ENCODE measurements at regions not wholly inside any gene's neighbourhood (a gene's known extent, or its start where the extent isn't known, plus 50 kb on each side); places are given as distances from the start of the nearest gene placed in this dataset.

DNA sequence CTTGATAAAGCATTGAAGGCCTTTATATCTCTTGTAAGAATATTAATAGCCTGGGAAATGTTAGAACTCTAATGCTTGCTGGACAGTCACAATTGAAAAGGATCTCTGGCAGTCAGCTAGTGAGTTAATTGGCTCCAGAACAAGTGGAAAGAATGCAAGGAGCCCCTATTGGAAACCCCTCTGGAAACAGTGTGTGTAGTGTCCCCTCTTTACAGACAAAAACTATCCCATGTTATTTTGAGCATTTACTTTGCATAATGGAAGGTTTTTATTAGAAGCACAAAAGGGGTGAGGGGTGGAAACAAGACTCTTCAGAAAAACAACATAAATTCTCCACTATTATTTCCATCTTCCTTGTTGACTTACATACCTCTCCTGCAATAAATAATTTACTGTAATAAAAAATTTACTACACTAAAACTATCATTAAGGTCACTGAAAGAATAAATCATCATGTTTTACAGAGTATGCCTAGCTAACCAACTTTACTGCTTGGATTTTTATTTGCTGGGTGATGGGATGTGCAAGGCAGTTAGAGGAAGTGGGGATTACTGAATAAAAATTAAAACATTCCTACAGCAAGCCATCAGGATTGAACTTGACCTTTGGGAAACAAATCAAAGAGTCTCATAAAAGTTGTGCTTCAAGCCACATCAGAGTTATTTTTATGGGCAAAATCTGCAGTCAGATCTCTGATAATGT lies 610.4 kb downstream of the TBC1D4 start:
- DNase-seq (ENCODE audit: low read depth, low spot score): no peak

DNA sequence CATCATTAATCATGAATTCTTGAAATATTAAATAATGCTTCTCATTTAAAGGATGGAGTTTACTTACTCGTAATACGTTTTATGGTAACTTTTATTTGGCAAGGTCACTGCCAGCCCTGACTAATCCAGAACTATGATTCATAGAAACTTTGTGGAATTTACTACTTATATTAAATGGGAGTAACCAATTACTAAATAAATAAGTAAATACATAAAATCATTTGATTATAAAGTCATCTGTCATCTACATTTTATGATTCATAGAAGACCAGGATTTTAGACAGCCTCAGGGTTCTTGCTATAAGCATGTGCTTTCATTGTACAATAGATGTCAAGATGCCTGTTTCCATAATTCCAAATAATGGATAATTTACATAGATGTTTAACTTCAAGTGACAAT lies 611.1 kb downstream of the TBC1D4 start:
- DNase-seq (ENCODE audit: low read depth, low spot score): no peak

DNA sequence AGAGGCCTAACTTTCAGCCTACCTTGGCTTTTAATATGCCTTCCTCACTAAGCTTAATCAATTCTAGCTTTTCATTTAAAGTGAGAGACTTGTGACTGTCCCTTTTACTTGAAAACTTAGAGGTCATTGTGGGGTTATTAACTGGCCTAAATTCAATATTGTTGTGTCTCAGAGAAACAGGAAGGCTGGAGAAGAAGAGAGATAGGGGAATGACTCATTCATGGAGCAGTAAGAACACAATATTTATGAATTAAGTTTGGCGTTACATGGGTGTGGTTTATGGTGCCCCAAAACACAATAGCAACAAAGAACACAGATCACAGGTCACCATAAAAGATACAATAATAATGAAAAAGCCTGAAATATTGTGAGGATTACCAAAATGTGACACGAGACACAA lies 612.1 kb downstream of the TBC1D4 start:
- DNase-seq (ENCODE audit: low read depth, low spot score): no peak

DNA sequence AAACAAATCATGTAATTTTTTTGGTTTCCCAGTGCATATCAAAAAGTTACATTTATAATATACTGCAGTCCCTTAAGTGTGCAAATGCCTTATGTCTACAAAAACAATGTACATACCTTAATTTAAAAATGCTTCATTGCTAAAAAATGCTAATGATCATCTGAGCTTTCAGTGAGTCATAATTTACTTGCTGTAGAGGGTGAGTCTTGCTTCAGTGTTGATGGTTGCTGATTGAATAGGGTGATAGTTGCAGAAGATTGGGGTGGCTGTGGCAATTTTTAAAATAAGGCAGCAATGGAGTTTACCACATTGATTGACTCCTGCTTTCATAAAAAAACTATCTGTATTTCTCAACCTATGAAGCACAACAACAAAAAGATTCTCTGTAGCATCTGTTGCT lies 613.9 kb downstream of the TBC1D4 start:
- DNase-seq (ENCODE audit: low read depth, low spot score): no peak

DNA sequence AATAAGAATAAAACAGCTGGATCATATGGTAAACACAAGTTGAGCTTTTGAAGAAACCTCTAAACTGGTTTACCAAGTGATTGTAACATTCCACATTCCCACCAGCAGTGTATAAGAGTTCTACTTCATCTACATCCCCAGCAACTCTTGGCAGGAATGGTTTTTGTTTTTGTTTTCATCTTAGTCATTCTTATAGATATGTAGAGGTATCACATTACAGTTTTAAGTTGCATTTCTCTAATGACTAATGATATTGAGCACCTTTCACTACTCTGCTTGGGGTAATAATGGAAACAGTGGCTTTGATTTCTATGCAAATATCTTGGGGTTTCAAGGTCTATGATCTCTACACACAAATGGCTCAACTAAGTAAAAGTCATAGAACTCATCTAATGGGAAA lies 614.5 kb downstream of the TBC1D4 start:
- DNase-seq (ENCODE audit: low read depth, low spot score): no peak

DNA sequence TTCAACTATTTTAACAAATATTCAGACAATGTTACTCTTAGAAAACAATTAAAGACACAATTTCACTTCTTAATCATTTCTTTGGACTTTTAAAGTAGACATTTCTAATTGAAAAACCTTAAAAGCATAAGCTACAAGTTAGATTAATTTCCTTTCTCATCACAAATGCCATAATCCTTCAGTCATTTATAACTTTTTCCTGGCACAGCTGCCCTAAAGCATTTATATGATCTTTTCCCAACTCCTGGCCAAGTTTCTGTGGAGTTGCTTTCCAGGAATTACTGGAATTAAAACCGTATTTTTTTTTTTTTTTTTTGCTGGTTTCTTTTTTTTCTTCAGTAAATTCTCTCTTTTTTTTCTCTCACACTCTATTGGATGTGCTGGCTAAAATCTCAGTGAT lies 615.9 kb downstream of the TBC1D4 start:
- DNase-seq (ENCODE audit: low read depth, low spot score): no peak

DNA sequence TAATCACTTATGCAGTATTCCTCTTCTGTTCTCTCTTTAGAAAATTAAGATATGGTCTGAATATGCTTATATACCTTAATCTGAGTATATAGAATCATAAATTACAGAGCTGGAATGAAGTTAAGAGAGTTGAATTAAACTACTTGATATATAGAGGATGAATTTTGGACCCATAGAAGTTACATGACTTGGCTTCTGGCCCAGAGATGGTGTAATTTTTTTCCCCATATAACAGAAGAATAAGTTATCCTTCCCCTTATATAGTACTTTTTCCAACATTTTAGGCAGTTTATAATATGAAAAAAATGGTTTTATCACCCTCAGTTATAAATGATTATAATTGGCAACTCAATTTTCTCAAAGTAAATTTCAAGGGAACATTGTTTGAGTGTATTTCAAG lies 616.3 kb downstream of the TBC1D4 start:
- no peak for DNase-seq (ENCODE audit: low read depth, low spot score)

DNA sequence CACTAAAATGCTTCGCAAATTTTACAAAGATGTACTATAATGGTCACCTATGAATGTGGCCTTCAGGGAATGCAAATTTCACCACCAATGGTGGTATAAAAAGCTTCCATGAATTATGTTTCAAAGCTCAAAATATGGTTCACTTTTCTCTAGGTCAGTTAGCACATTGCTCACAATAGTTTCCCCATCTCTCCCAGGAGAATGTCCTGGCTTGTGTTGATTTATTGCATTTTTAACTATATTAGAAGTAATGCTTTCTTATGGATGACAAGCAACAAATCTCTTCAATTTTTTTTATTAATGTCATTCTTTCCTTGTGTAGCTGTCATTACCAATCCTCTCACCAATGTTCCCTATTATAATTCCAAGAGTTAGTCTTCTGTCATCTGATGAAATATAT lies 621.2 kb downstream of the TBC1D4 start:
- DNase-seq (ENCODE audit: low read depth, low spot score): no peak

DNA sequence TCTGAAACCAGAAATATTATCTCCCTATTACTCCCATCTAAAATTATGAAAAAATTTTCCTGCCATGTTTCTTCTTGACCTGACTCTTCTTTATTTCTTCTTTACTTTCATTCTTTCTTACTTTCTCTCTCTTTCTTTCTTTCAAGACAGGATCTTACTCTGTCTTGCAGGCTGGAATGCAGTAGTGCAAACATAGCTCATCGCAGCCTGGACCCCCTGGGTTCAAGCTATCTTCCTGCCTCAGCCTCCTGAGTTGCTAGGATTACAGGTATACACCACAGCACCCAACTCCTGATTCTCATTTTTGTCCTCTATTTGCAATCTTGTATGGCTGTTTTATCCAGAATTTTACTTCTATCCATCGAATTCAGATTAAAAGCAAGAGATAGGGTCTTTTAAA lies 631.1 kb downstream of the TBC1D4 start:
- no peak for DNase-seq (ENCODE audit: low read depth, low spot score)

DNA sequence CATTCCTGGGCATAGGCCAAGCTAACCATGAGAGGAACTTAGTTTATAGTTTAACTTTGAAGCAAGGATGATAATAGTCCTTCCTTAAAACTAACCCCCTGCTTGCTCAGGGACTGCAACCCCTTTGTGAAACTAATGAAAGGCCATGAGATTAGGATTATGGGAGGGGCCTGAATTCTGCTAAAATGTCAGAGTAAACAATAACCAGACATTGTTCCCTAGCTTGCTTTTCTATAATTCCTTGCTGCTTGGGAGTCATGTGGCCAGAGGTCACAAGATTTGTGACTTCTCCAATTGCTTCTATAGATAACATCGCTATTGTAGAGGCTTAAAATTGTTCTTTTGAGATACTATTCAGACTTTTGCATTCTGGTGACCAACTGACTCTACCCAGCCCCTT lies 634.0 kb downstream of the TBC1D4 start:
- DNase-seq (ENCODE audit: low read depth, low spot score): no peak

DNA sequence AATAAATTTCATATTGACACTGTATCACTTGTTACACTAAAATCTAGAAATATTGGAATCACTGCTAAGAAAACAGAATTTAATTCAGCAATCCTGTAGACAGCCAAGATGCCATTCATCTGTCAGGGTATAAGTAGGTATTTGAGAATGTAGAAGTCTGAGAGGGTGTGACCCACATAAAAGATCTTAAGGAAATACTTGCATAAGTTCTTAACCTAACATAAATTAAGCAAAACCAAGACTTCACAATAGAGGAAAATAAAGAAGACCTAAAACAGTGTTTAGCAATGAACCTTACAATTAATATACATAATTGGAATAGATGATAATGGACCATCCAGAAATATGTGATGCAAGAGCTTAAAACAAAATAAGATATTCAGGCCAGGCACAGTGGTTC lies 636.2 kb downstream of the TBC1D4 start:
- DNase-seq (ENCODE audit: low read depth, low spot score): no peak

DNA sequence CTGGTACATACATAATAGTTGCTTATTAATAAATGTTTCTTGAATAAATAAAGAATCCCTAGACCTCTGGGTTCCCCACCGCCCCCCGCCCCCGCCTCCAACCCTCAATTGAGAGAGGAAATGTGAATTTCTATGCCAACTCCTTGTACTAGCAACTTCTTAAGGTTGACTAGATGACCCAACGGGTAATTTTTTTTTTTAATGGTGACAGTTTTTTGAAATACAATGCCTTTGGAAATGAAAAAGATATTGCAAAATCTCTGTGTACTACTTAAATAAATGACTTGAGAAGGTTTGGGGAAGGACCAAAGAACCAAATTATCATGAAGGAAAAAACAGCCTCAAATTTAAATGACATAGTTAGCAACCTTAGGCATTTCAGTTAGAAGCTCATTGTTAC lies 640.3 kb downstream of the TBC1D4 start:
- no peak for DNase-seq (ENCODE audit: low read depth, low spot score)

DNA sequence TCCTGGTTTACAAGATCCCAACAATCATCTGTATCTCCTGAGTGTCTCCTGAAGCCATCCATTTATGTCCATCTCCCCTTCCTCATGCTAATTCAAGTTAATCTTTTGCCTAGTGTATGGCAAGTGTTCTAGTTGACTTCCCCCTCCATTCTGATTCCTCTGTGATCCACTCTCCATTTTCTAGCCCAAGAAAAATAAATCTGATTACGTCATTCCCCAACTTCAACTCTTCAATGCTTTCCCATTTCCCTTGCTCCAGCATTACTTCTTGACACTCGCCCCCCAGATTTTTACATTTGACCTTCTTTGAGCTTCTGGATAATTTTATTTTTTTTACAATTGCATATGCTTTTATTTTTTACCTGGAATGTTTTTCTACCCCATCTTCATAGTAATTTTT lies 640.8 kb downstream of the TBC1D4 start:
- DNase-seq (ENCODE audit: low read depth, low spot score): no peak

DNA sequence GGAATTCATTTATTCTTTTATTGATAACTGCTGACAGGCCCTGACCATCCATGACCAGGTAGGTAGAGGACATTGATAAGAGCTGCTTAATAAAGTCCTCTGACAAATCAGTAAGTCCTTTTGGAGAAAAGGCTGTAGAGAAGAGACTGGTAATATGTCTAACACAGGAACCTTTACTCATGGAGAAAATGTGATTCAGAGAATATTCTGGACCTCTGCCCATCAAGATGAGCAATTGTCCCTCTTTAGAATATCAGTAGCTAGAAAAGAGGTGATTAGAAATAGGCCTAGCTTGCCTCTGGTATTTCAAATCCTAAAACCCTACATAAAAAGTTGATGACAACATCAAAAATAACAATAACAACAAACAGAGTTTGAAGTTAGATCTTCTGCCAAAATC lies 642.3 kb downstream of the TBC1D4 start:
- DNase-seq (ENCODE audit: low read depth, low spot score): no peak

DNA sequence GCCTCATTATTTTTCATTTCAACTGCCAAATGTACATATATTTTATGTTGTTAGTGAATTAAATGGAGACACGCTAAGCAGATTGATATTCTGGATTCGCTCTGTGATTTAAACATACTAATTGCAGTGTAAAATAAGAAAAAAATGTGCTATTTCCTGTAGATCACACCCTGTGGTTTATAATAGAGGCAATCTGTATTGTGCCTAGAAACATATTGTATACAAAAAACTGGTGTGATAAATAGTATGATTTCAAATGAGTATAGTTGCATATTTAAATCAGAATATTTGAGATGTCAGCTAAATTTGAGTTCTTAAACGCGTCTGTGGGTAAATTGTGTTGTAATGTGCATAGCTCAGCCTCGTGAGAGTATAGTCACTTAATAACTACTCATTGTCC lies 643.9 kb downstream of the TBC1D4 start:
- DNase-seq (ENCODE audit: low read depth, low spot score): no peak

DNA sequence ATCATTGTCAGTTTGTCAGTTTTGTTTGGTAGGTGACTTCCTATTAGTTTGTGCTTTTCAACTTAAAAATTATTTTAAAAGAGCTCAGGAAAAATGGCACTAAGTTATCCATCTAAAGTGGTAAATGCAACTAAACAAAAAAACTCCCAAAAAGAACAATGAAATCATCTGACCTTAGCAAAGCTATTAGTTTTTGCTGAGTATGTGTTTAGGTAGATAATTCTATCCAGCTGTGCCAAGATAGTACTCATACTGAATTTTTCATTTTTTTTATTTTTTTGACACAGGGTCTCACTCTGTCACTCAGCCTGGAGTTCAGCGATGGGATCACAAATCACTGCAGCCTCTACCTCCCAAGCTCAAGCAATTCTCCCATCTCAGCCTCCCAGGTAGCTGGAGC lies 645.3 kb downstream of the TBC1D4 start:
- no peak for DNase-seq (ENCODE audit: low read depth, low spot score)

DNA sequence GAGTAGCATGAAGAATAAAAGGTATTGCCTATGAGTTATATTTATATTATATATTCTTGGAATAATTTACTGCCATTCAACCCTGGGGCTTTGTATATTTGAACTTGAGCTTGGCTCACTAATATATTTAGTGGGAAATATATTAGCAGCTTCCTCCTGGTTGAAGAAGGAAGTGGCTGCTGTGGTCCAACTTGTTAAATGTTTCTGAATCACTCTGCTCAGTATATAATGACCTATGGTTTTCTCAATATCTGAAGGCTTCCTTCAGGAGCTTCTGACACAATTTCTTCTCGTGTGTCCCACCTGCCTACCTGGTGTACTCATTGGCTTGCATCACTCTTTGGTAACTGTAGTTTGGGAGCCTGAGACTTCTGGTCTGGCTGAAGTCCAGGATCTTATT lies 646.4 kb downstream of the TBC1D4 start:
- DNase-seq (ENCODE audit: low read depth, low spot score): no peak

DNA sequence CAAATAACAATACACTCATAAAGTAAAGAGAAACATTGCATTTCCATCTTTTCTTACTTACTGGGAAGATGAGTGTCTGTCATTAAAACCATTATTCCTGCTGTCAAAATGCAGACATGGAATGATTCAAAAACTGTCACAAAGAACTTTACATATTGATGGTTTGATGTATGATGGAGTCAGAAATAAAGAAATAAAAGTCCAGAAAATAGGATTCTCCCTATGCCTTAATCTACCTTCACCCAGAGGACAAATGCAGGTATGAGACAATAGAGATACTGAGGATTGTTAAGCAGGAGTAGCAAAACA lies 656.1 kb downstream of the TBC1D4 start:
- no peak for DNase-seq (ENCODE audit: low read depth, low spot score)

DNA sequence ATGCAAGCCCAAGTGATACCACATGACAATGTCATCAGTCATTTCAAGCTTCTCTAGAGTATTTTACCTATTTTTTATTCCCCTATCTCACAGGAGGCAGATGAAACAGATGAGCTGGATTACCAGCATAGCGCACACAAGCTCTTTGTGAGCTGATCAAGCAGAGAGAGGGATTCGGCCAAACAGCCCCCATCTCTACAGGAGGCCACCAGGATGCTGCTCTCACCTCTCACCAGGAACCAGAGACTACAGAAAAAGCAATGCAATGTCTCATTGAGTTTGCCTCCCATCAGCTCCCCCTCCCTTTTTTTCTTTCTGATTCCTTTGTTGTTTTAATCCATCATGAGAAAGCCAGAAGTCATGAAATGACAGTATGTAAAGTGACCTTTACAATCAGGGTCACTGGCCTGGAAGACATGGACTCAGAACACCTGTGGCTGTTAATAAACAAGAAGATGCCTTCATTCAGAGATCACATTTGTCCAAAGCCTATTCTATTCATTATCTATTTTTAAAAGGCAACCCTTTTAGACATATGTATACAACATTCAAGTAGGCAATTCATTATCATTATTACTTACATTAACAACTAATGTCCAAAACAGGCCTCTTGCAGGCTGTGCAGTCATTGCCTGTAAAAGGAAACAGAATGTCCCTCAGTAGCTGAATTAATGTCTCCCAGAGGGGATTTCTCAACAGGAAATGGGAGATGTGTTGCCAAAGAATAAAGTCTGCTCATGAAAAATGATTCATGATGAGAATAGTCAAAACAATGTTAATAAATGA lies 656.6 kb downstream of the TBC1D4 start:
- no peak for DNase-seq (ENCODE audit: low read depth, low spot score)

DNA sequence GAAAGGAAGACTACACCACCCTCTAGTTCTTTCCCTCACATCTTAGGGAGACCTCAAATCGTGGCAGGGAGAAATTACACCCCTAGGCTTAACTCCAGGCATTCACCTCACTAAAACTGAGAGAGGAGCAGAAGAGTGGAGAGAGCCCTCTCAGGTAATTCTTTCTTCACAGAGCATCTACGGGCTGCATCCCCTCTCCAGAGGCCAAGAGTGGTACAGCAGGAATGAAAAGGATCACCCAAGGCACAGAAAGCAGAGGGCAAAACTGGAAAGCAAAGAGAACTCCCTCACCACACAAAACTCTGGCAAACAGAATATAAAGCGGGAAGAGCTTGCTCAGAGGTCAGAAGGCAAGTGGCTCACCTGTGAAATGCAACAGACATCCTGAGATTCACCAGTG lies 661.2 kb downstream of the TBC1D4 start:
- DNase-seq (ENCODE audit: low read depth, low spot score): no peak

DNA sequence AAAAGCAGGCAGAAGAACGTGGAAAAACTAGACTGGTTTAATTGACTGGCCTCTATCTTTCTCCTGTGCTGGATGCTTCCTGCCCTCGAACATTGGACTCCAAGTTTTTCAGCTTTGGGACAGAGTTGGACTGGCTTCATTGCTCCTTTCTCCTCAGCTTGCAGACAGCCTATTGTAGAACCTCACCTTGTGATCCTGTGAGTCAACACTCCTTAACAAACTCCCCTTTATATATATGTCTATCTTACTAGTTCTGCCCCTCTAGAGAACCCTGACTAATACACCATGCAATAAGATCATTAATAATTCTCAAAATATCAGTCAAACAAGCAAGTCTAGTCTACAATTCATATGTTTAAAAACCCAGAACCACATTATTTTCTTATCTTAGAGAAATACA lies 662.4 kb downstream of the TBC1D4 start:
- no peak for DNase-seq (ENCODE audit: low read depth, low spot score)

DNA sequence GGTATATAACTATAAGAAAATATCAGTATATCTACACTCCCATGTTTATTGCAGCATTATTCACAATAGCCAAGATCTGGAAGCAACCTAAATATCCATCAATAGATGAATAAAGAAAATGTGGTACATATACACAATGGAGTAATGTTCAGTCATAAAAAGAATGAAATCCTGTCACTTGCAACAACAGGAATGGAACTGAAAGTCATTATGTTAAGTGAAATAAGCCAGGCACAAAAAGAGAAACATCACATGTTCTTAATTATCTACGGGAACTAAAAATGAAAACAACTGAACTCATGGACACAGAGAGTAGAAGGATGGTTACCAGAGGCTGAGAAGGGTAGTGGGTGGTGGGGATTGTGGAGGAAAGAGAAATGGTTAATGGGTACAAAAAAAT lies 665.2 kb downstream of the TBC1D4 start:
- DNase-seq (ENCODE audit: low read depth, low spot score): no peak

DNA sequence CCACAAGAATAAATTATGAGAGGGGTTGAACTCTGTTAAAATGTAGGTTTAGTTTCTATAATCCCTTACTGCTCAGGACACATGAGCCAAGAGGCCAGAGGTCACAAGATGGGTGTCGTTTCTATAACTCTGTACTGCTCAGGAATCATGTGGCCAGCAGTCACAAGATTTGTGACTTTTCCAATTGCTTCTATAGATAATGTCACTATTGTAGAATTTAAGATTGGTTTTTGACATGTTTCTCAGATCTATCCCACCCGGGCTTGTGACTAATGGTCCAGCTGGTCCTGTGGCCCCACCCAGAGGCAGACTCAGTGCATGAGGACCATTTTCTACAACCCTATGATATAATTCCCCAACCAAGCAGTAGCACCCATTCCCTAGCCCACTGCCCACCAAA lies 662.0 kb upstream of the KLF12 start:
- no peak for DNase-seq (ENCODE audit: low read depth, low spot score)

DNA sequence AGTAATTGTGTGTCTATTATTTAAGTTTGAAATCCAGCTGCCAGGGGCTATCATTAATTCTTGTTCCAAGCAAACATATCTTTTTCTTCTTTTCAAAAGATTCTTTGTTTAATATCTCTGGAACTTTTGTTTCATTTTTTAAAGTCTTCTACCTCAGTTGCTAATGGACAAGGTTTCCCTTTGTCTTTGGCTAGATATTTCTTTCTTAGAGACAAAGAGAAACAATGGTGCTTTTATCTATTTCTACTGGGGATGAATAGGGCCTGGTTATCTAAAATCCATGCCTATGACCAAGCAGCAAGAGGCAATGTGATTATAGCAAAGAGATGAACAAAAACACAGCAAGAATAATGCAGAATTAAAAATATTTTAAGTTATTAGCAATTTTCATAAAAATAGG lies 661.3 kb upstream of the KLF12 start:
- no peak for DNase-seq (ENCODE audit: low read depth, low spot score)

Data from activated naive CD8-positive, alpha-beta T cell treated with anti-CD3 and anti-CD28 coated beads, Interleukin-2, amount 50 U/mL, for 16 hours (primary cell).